HepG2 (cell line): ENCODE measurements at regions not wholly inside any gene's neighbourhood (a gene's known extent, or its start where the extent isn't known, plus 50 kb on each side); places are given as distances from the start of the nearest gene placed in this dataset.

Experiments
- ATAC-seq: fragments of 200-7000 bp; cut with Tn5 transposase; 3 replicates; pipeline ENCODE4 v1.9.1; 2020; ENCODE audit warnings: mild to moderate bottlenecking, moderate library complexity
- BruUV-seq: library from RNA; stranded (reverse); fragments of 400-500 nt; replicated peaks from 2 replicates; lab custom pipeline; 2021; lab: Mats Ljungman, UMichigan
- CTCF ChIA-PET: fragments of 300-600 bp; formaldehyde crosslinking; extraction: SDS; loops from one replicate; lab custom pipeline; 2021; ENCODE audit warnings: low total read pairs, inconsistent platforms, low intra/inter-chr PET ratio; lab: Yijun Ruan, JAX
- POLR2A ChIA-PET: fragments of 350-600 bp; sonication (Branson Sonifier 250); formaldehyde crosslinking; loops from one replicate; lab custom pipeline; 2020; ENCODE audit warnings: antibody characterized with exemption, inconsistent platforms; lab: Yijun Ruan, JAX
- DNase-seq: peaks from one replicate; pipeline ENCODE4 v3.0.0-alpha.2; 2015; ENCODE audit warnings: low spot score
- FAIRE-seq: peaks from 3 replicates; lab custom pipeline; 2011; peaks lifted over from hg19 to GRCh38; lab: Jason Lieb, UNC
- H2AFZ ChIP-seq: one replicate; pipeline ENCODE4 v1.6.1; 2011; ENCODE audit warnings: low read length, inconsistent platforms
- H3K27ac ChIP-seq: fragments of 300-600 bp; 3 replicates; pipeline ENCODE4 v1.8.0; 2011; ENCODE audit warnings: mixed run types, mild to moderate bottlenecking, mixed read lengths, low read length, inconsistent platforms; ENCODE audit not compliant: insufficient read depth; ENCODE audit errors: extremely low read length
- H3K27me3 ChIP-seq, 2 experiments: fragments of 200-600 bp in 1 of 2; 2 replicates in 1 of 2; 3 replicates in 1 of 2; pipeline versions ENCODE4 v1.6.0 to v1.8.0; 2011; ENCODE audit warnings: low read length in 2 of 2, mild to moderate bottlenecking in 2 of 2, moderate library complexity in 2 of 2, inconsistent platforms in 1 of 2; ENCODE audit not compliant: insufficient read depth in 2 of 2, control insufficient read depth in 1 of 2
- H3K36me3 ChIP-seq, 2 experiments: fragments of 200-600 bp in 1 of 2; replicated peaks in 1 of 2; 2 replicates in 1 of 2; 3 replicates in 1 of 2; pipeline versions ENCODE4 v1.5.1 to v1.8.0; 2011; ENCODE audit warnings: low read length in 2 of 2, inconsistent platforms in 1 of 2; ENCODE audit not compliant: insufficient read depth in 2 of 2, control insufficient read depth in 1 of 2
- H3K4me1 ChIP-seq: 2 replicates; pipeline ENCODE4 v1.5.1; 2012; ENCODE audit warnings: low read length, inconsistent platforms; ENCODE audit not compliant: insufficient read depth
- H3K4me2 ChIP-seq: 2 replicates; pipeline ENCODE4 v1.6.0; 2011; ENCODE audit warnings: low read depth, low read length, inconsistent platforms
- H3K4me3 ChIP-seq, 3 experiments: fragments of 200-600 bp in 1 of 3; sonication (generic), shearing (Covaris generic) in 1 of 3; replicated peaks in 1 of 3; 2 replicates each; pipeline ENCODE4 v1.5.1; 2011 to 2016; ENCODE audit warnings: low read length in 3 of 3, inconsistent platforms in 2 of 3, low read depth in 2 of 3, mild to moderate bottlenecking in 2 of 3, control low read depth in 1 of 3, mixed read lengths in 1 of 3; ENCODE audit not compliant: insufficient read depth in 1 of 3
- H3K79me2 ChIP-seq: one replicate; pipeline ENCODE4 v1.6.1; 2011; ENCODE audit warnings: low read length, inconsistent platforms; ENCODE audit not compliant: insufficient read depth
- H3K9ac ChIP-seq: 2 replicates; pipeline ENCODE4 v1.6.0; 2011; ENCODE audit warnings: mild to moderate bottlenecking, low read depth, low read length, inconsistent platforms; ENCODE audit not compliant: insufficient read depth
- H3K9me3 ChIP-seq: 2 replicates; pipeline ENCODE4 v1.5.1; 2012; ENCODE audit warnings: mild to moderate bottlenecking, low read length
- H4K20me1 ChIP-seq: 2 replicates; pipeline ENCODE4 v1.6.0; 2011; ENCODE audit warnings: inconsistent platforms, mild to moderate bottlenecking, low read length, moderate library complexity; ENCODE audit not compliant: insufficient read depth
- ATF7 ChIP-seq, 2 experiments: fragments of 450-650 bp in 1 of 2; sonication (generic) in 1 of 2; formaldehyde crosslinking in 1 of 2; IDR thresholded peaks; 2 replicates each; pipeline versions ENCODE4 v1.4.0 to v1.6.1; 2016 to 2020; ENCODE audit warnings: antibody characterized with exemption in 1 of 2, mild to moderate bottlenecking in 1 of 2, missing genetic modification reagents in 1 of 2
- ERF ChIP-seq: IDR thresholded peaks from 2 replicates; pipeline ENCODE4 v1.6.1; 2018; ENCODE audit warnings: missing biosample characterization, missing genetic modification reagents
- FOSL1 ChIP-seq: sonication (generic); formaldehyde crosslinking; IDR thresholded peaks from 2 replicates; pipeline ENCODE4 v1.9.0; 2021; ENCODE audit warnings: missing genetic modification reagents, borderline replicate concordance
- FOXA3 ChIP-seq: IDR thresholded peaks from 2 replicates; pipeline ENCODE4 v1.6.1; 2016; ENCODE audit warnings: missing genetic modification reagents, missing compliant biosample characterization
- FOXK1 ChIP-seq: sonication (generic); formaldehyde crosslinking; IDR thresholded peaks from 2 replicates; pipeline ENCODE4 v1.4.0; 2020; ENCODE audit warnings: low read depth, missing genetic modification reagents, borderline replicate concordance
- FOXO1 ChIP-seq: sonication (generic); formaldehyde crosslinking; IDR thresholded peaks from 2 replicates; pipeline ENCODE4 v1.4.0; 2020; ENCODE audit warnings: missing genetic modification reagents
- JARID2 ChIP-seq: sonication (generic); formaldehyde crosslinking; IDR thresholded peaks from 2 replicates; pipeline ENCODE4 v1.8.1; 2023; ENCODE audit warnings: missing genetic modification reagents, inconsistent platforms; ENCODE audit not compliant: insufficient replicate concordance
- JUND ChIP-seq: sonication (generic); formaldehyde crosslinking; IDR thresholded peaks from 2 replicates; pipeline ENCODE4 v1.8.0; 2022; ENCODE audit warnings: mild to moderate bottlenecking, missing genetic modification reagents
- KDM3A ChIP-seq: IDR thresholded peaks from 2 replicates; pipeline ENCODE4 v1.6.1; 2018; ENCODE audit warnings: low read depth, missing compliant biosample characterization
- MAFF ChIP-seq: IDR thresholded peaks from 2 replicates; pipeline ENCODE4 v1.6.1; 2011; ENCODE audit warnings: low read depth, low read length, improper control_type of control experiment
- NONO ChIP-seq, 2 experiments: fragments of 450-650 bp in 1 of 2; sonication (generic) in 1 of 2; formaldehyde crosslinking in 1 of 2; IDR thresholded peaks in 1 of 2; conservative IDR thresholded peaks in 1 of 2; 2 replicates each; pipeline versions ENCODE4 v1.6.1 to v1.8.0; 2017 to 2022; ENCODE audit warnings: mild to moderate bottlenecking in 1 of 2, missing genetic modification reagents in 1 of 2, moderate library complexity in 1 of 2
- RARG ChIP-seq: sonication (generic); formaldehyde crosslinking; IDR thresholded peaks from 2 replicates; pipeline ENCODE4 v1.4.0; 2020; ENCODE audit warnings: low read depth, mild to moderate bottlenecking, missing genetic modification reagents
- SOX5 ChIP-seq: IDR thresholded peaks from 2 replicates; pipeline ENCODE4 v1.6.1; 2016; ENCODE audit warnings: borderline replicate concordance
- SSRP1 ChIP-seq: IDR thresholded peaks from 2 replicates; pipeline ENCODE4 v1.6.1; 2016; ENCODE audit warnings: control low read depth
- ZBTB21 ChIP-seq: sonication (generic); formaldehyde crosslinking; IDR thresholded peaks from 2 replicates; pipeline ENCODE4 v1.4.0; 2020; ENCODE audit warnings: missing genetic modification reagents
- ZFP36L1 ChIP-seq: sonication (generic); formaldehyde crosslinking; IDR thresholded peaks from 2 replicates; pipeline ENCODE4 v1.8.0; 2022; ENCODE audit warnings: mild to moderate bottlenecking, missing genetic modification reagents, moderate library complexity
- ZNF160 ChIP-seq: sonication (generic); formaldehyde crosslinking; IDR thresholded peaks from 2 replicates; pipeline ENCODE4 v1.8.0; 2022; ENCODE audit warnings: mild to moderate bottlenecking, inconsistent platforms, missing genetic modification reagents
- ZNF335 ChIP-seq: sonication (generic); formaldehyde crosslinking; IDR thresholded peaks from 2 replicates; pipeline ENCODE4 v1.4.0; 2020; ENCODE audit warnings: missing genetic modification reagents
- ZNF362 ChIP-seq: sonication (generic); formaldehyde crosslinking; IDR thresholded peaks from 2 replicates; pipeline ENCODE4 v1.4.0; 2020; ENCODE audit warnings: missing genetic modification reagents, mild to moderate bottlenecking, borderline replicate concordance
- ZNF44 ChIP-seq: sonication (generic); formaldehyde crosslinking; IDR thresholded peaks from 2 replicates; pipeline ENCODE4 v1.5.1; 2020; ENCODE audit warnings: mild to moderate bottlenecking, missing genetic modification reagents
- ZNF589 ChIP-seq: sonication (generic); formaldehyde crosslinking; conservative IDR thresholded peaks from 2 replicates; pipeline ENCODE4 v1.8.0; 2022; ENCODE audit warnings: mild to moderate bottlenecking, moderate library complexity, missing genetic modification reagents
- WGBS: methylation state at CpG from one replicate; pipeline ENCODE4 v1.1.6; 2017; ENCODE audit warnings: low lambda C conversion rate; 5-methylcytosine and 5-hydroxymethylcytosine counted together
- in situ Hi-C: cut with HindIII; loops from 2 replicates; pipeline ENCODE4 v1.10.0; 2017; ENCODE audit warnings: low pct_unique_long_range_greater_than_20kb; ENCODE audit not compliant: extremely low pct_ligation_motif_present
- intact Hi-C: fragments of 100-400 bp; cut with micrococcal nuclease; formaldehyde crosslinking; loops from one replicate; pipeline ENCODE4 v1.10.0; 2022; ENCODE audit not compliant: unreplicated experiment
- TF ChIP-seq, protein P1 (sequence below): sonication (generic); formaldehyde crosslinking; IDR thresholded peaks from 2 replicates; pipeline ENCODE4 v1.5.0; 2020; ENCODE audit warnings: missing genetic modification reagents, mild to moderate bottlenecking, borderline replicate concordance
- TF ChIP-seq, protein P2 (sequence below): sonication (generic); formaldehyde crosslinking; IDR thresholded peaks from 2 replicates; pipeline ENCODE4 v1.8.0; 2022; ENCODE audit warnings: mild to moderate bottlenecking, missing genetic modification reagents, moderate library complexity

GRCh38 chr2:2887772-2888387 lies 489.7 kb downstream of the EIPR1 start (continued):
- TF ChIP-seq ZNF362 (no peak), ZNF44 (CRISPR knock-in tag) (no peak), SOX5 (CRISPR knock-in tag) (no peak), FOSL1 (CRISPR knock-in tag) (no peak), ZFP36L1 (CRISPR knock-in tag) (no peak), MAFF (peak; percentile 71), RARG (CRISPR knock-in tag) (no peak)
- TF ChIP-seq, protein P1, sequence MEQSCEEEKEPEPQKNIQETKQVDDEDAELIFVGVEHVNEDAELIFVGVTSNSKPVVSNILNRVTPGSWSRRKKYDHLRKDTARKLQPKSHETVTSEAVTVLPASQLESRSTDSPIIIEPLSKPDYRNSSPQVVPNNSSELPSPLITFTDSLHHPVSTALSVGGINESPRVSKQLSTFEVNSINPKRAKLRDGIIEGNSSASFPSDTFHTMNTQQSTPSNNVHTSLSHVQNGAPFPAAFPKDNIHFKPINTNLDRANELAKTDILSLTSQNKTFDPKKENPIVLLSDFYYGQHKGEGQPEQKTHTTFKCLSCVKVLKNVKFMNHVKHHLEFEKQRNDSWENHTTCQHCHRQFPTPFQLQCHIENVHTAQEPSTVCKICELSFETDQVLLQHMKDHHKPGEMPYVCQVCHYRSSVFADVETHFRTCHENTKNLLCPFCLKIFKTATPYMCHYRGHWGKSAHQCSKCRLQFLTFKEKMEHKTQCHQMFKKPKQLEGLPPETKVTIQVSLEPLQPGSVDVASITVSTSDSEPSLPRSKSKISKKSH = no peak

DNA sequence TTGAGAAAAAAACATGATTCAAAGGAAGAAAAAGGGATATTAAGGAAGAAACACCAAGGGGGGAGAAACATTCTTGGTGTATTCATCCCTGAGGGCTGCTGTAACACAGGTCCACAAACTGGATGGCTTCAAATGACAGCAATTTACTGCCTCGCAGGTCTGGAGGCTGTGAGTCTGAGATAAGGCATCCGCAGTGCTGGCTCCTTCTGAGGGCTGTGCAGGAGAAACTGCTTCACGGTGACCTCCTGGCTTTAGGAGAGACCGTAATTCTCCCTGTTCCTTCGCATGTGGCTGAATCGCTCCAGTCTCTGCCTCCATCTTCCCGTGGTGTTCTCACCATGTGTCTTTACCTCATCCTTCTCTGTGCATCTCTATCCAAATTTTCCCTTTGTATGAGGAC lies 490.7 kb downstream of the EIPR1 start:
- H3K27me3 ChIP-seq = peaks cover 3 to 30% of the 10 kb centered on the region in 2 experiments; a peak in 3 of 5 replicates
- H3K9me3 ChIP-seq = no peaks in the 10 kb centered on the region
- no peak overlapping the region for H3K4me2 ChIP-seq
- no peak overlapping the region for H3K9ac ChIP-seq
- no peaks in the 10 kb centered on the region for H4K20me1 ChIP-seq
- CTCF ChIA-PET = no interaction called here
- H3K4me3 ChIP-seq = no peak overlapping the region
- ATAC-seq = no peak
- intact Hi-C loops = loop anchor here (5.0 kb wide), 1 partner anchor 345 kb away; no protein-coding TSS in a partner anchor
- FAIRE-seq = no peak
- in situ Hi-C loops = no loop called here
- no TSS peak for BruUV-seq
- H3K36me3 ChIP-seq = no peaks in the 10 kb centered on the region
- no peaks in the 10 kb centered on the region for H3K79me2 ChIP-seq
- POLR2A ChIA-PET = no interaction called here
- no peak overlapping the region for H2AFZ ChIP-seq
- WGBS = 24% methylated on average over 7 of the region's 7 CpGs
- no peak overlapping the region for H3K27ac ChIP-seq
- DNase-seq = no peak
- no peaks in the 10 kb centered on the region for H3K4me1 ChIP-seq
- TF ChIP-seq JARID2 (CRISPR knock-in tag) (no peak), FOXK1 (no peak), ZBTB21 (CRISPR knock-in tag) (no peak), ERF (CRISPR knock-in tag) (no peak), NONO (IDR thresholded peaks at IDR 0.05) (no peak), NONO (CRISPR knock-in tag; conservative IDR thresholded peaks at IDR 0.05) (no peak), JUND (CRISPR knock-in tag) (no peak), ZNF160 (CRISPR knock-in tag) (no peak), ATF7 (IDR thresholded peaks at IDR 0.05) (no peak), ATF7 (CRISPR knock-in tag; IDR thresholded peaks at IDR 0.05) (no peak), FOXA3 (CRISPR knock-in tag) (no peak), SSRP1 (no peak), ZNF589 (CRISPR knock-in tag) (no peak), FOXO1 (no peak), KDM3A (no peak), ZNF335 (no peak)
- TF ChIP-seq, protein P2, sequence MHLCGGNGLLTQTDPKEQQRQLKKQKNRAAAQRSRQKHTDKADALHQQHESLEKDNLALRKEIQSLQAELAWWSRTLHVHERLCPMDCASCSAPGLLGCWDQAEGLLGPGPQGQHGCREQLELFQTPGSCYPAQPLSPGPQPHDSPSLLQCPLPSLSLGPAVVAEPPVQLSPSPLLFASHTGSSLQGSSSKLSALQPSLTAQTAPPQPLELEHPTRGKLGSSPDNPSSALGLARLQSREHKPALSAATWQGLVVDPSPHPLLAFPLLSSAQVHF (CRISPR knock-in tag) = no peak
